ENCODE measurements at regions not wholly inside any gene's neighbourhood (a gene's known extent, or its start where the extent isn't known, plus 50 kb on each side); places are given as distances from the start of the nearest gene placed in this dataset.

- H3F3A ChIP-seq (ENCODE audit: low read length, unreplicated experiment) = no peaks in the 10 kb centered on the region
- ATAC-seq = no peak
- POLR2A ChIA-PET (ENCODE audit: unreplicated experiment) = no interaction called here
These were observed 598.6 kb downstream of the NPHP4 start for GRCh38 chr1:5393603-5394002.

GRCh38 chr1:5393146-5393545, 599.1 kb downstream of the NPHP4 start:
- POLR2A ChIA-PET (ENCODE audit: unreplicated experiment) = no interaction called here
- no peaks in the 10 kb centered on the region for H3K79me2 ChIP-seq (ENCODE audit: low read length)
- H2AFZ ChIP-seq (ENCODE audit: low read length) = no peak overlapping the region
- no peaks in the 10 kb centered on the region for H3F3A ChIP-seq (ENCODE audit: low read length, unreplicated experiment)
- CTCF ChIA-PET = no interaction called here
- BruUV-seq (replicated peaks) = no TSS peak
- no peaks in the 10 kb centered on the region for H3K4me1 ChIP-seq (ENCODE audit: insufficient read depth, low read length)
- no peak overlapping the region for H3K9ac ChIP-seq (ENCODE audit: low read length)
- ATAC-seq (no peak), DNase-seq (no peak)
- no peak overlapping the region for H3K4me2 ChIP-seq (ENCODE audit: low read length)
- H3K27me3 ChIP-seq (ENCODE audit: low read length) = peaks cover 22% of the 10 kb centered on the region
- TF ChIP-seq EZH2phosphoT487 (IDR thresholded peaks at IDR 0.05; ENCODE audit: borderline replicate concordance, low read length) = no peak
- no peak for TF ChIP-seq EZH2 (IDR thresholded peaks at IDR 0.05; ENCODE audit: low read length, unreplicated experiment)
- TF ChIP-seq CTCF (conservative IDR thresholded peaks at IDR 0.05; ENCODE audit: low read depth, low read length) = no peak
- no peak overlapping the region for H3K4me3 ChIP-seq (ENCODE audit: low read length)
- H3K36me3 ChIP-seq (ENCODE audit: low read depth, low read length) = no peaks in the 10 kb centered on the region
- peaks cover 5% of the 10 kb centered on the region; the same call in 1 of the 2 replicates for H3K9me3 ChIP-seq (ENCODE audit: low read length)
- no peaks in the 10 kb centered on the region for H4K20me1 ChIP-seq (ENCODE audit: low read length)
- intact Hi-C loops (cut with micrococcal nuclease) = no loop called here
- H3K9me2 ChIP-seq (replicated peaks; ENCODE audit: low read length) = no peaks in the 10 kb centered on the region
- no peak overlapping the region for H3K27ac ChIP-seq (ENCODE audit: low read length)

More at GRCh38 chr1:5393603-5394002, 598.6 kb downstream of the NPHP4 start:
- Histone ChIP-seq H4K20me1 (ENCODE audit: low read length) (no peaks in the 10 kb centered on the region), H3K9ac (ENCODE audit: low read length) (no peak overlapping the region), H3K9me2 (replicated peaks; ENCODE audit: low read length) (no peaks in the 10 kb centered on the region), H3K79me2 (ENCODE audit: low read length) (no peaks in the 10 kb centered on the region), H3K27me3 (ENCODE audit: low read length) (peaks cover 18% of the 10 kb centered on the region), H3K4me2 (ENCODE audit: low read length) (no peak overlapping the region), H3K9me3 (ENCODE audit: low read length) (peaks cover 5% of the 10 kb centered on the region; the same call in 1 of the 2 replicates), H3K4me3 (ENCODE audit: low read length) (no peak overlapping the region), H3K4me1 (ENCODE audit: insufficient read depth, low read length) (no peaks in the 10 kb centered on the region), H3K36me3 (ENCODE audit: low read depth, low read length) (no peaks in the 10 kb centered on the region), H3K27ac (ENCODE audit: low read length) (no peak overlapping the region), H2AFZ (ENCODE audit: low read length) (no peak overlapping the region)
- CTCF ChIA-PET = no interaction called here
- no peak for DNase-seq
- BruUV-seq (replicated peaks) = no TSS peak
- intact Hi-C loops (cut with micrococcal nuclease) = no loop called here
- TF ChIP-seq CTCF (conservative IDR thresholded peaks at IDR 0.05; ENCODE audit: low read depth, low read length) = no peak
- no peak for TF ChIP-seq EZH2phosphoT487 (IDR thresholded peaks at IDR 0.05; ENCODE audit: borderline replicate concordance, low read length)
- TF ChIP-seq EZH2 (IDR thresholded peaks at IDR 0.05; ENCODE audit: low read length, unreplicated experiment) = no peak

GRCh38 chr1:5391725-5392124, 600.5 kb downstream of the NPHP4 start:
- no peak overlapping the region for H3K27ac ChIP-seq (ENCODE audit: low read length)
- no peaks in the 10 kb centered on the region for H3K4me1 ChIP-seq (ENCODE audit: insufficient read depth, low read length)
- H4K20me1 ChIP-seq (ENCODE audit: low read length) = no peaks in the 10 kb centered on the region
- H3K27me3 ChIP-seq (ENCODE audit: low read length) = peaks cover 26% of the 10 kb centered on the region
- H3K9me2 ChIP-seq (replicated peaks; ENCODE audit: low read length) = no peaks in the 10 kb centered on the region
- H3F3A ChIP-seq (ENCODE audit: low read length, unreplicated experiment) = no peaks in the 10 kb centered on the region
- ATAC-seq (no peak), DNase-seq (no peak)
- H2AFZ ChIP-seq (ENCODE audit: low read length) = no peak overlapping the region
- no peak overlapping the region for H3K9ac ChIP-seq (ENCODE audit: low read length)
- ChIA-PET CTCF (no interaction called here), POLR2A (ENCODE audit: unreplicated experiment) (no interaction called here)
- no peaks in the 10 kb centered on the region for H3K79me2 ChIP-seq (ENCODE audit: low read length)
- intact Hi-C loops (cut with micrococcal nuclease) = no loop called here
- H3K9me3 ChIP-seq (ENCODE audit: low read length) = peaks cover 5% of the 10 kb centered on the region; the same call in 1 of the 2 replicates
- no peak overlapping the region for H3K4me3 ChIP-seq (ENCODE audit: low read length)
- TF ChIP-seq CTCF (conservative IDR thresholded peaks at IDR 0.05; ENCODE audit: low read depth, low read length) = no peak
- TF ChIP-seq EZH2phosphoT487 (IDR thresholded peaks at IDR 0.05; ENCODE audit: borderline replicate concordance, low read length) = no peak
- no peak for TF ChIP-seq EZH2 (IDR thresholded peaks at IDR 0.05; ENCODE audit: low read length, unreplicated experiment)
- no peak overlapping the region for H3K4me2 ChIP-seq (ENCODE audit: low read length)
- H3K36me3 ChIP-seq (ENCODE audit: low read depth, low read length) = no peaks in the 10 kb centered on the region
- no TSS peak for BruUV-seq (replicated peaks)
